ENCODE measurements at regions not wholly inside any gene's neighbourhood (a gene's known extent, or its start where the extent isn't known, plus 50 kb on each side); places are given as distances from the start of the nearest gene placed in this dataset.

GRCh38 chr10:64546073-64546472, 1024.9 kb downstream of the REEP3 start:
- POLR2A ChIA-PET: no interaction called here

GRCh38 chr10:64547168-64547567, 1026.0 kb downstream of the REEP3 start:
- TF ChIP-seq CTCF (IDR thresholded peaks at IDR 0.05) (no peak), EZH2 (IDR thresholded peaks at IDR 0.05; ENCODE audit: borderline replicate concordance, insufficient read depth, low read depth, low read length, poor library complexity, severe bottlenecking) (no peak)
- no CpG with 5 or more reads among the region's 3 CpGs for WGBS (ENCODE audit: insufficient coverage)
- no peak for DNase-seq
- Histone ChIP-seq H3K4me3 (ENCODE audit: control extremely low read depth in 1 of 5, extremely low read depth in 1 of 5, insufficient read depth in 1 of 5, low read depth in 2 of 5, low read length in 4 of 5) (no peak overlapping the region), H3K36me3 (replicated peaks in 1 of 2; ENCODE audit: control extremely low read depth in 1 of 2, control insufficient read depth in 1 of 2, extremely low read depth in 1 of 2, insufficient read depth in 2 of 2, low read length in 1 of 2) (no peaks in the 10 kb centered on the region), H3K4me2 (replicated peaks; ENCODE audit: low read depth, low read length, poor library complexity, severe bottlenecking) (no peak overlapping the region), H3K9me3 (ENCODE audit: control extremely low read depth in 1 of 3, control insufficient read depth in 2 of 3, insufficient read depth in 1 of 3, low read length in 2 of 3) (no peaks in the 10 kb centered on the region), H3K9ac (ENCODE audit: low read length) (no peak overlapping the region), H3K27ac (ENCODE audit: low read length in 2 of 2) (no peak overlapping the region), H2AFZ (ENCODE audit: insufficient read depth, low read depth, low read length, poor library complexity, severe bottlenecking) (no peak overlapping the region), H3K27me3 (replicated peaks in 1 of 4; ENCODE audit: control extremely low read depth in 1 of 4, control insufficient read depth in 3 of 4, insufficient read depth in 4 of 4, low read length in 3 of 4) (no peaks in the 10 kb centered on the region), H4K20me1 (ENCODE audit: control insufficient read depth, insufficient read depth, low read length, poor library complexity, severe bottlenecking) (no peaks in the 10 kb centered on the region), H3K4me1 (ENCODE audit: control insufficient read depth in 2 of 2, insufficient read depth in 2 of 2, low read length in 2 of 2) (no peaks in the 10 kb centered on the region), H3K79me2 (ENCODE audit: control insufficient read depth, insufficient read depth, low read length) (no peaks in the 10 kb centered on the region)
- Mint-ChIP-seq H3K4me1 (no peaks in the 10 kb centered on the region), H3K9me3 (ENCODE audit: insufficient read depth) (no peaks in the 10 kb centered on the region), H3K4me3 (no peak overlapping the region), H3K27me3 (no peaks in the 10 kb centered on the region), H3K27ac (no peak overlapping the region)
- ChIA-PET CTCF (no interaction called here), POLR2A (no interaction called here)
- no peak for ATAC-seq (ENCODE audit: low read depth)
- intact Hi-C loops (cut with micrococcal nuclease): no loop called here

More at GRCh38 chr10:64546073-64546472, 1024.9 kb downstream of the REEP3 start:
- Mint-ChIP-seq H3K9me3 (ENCODE audit: insufficient read depth) (no peaks in the 10 kb centered on the region), H3K27me3 (no peaks in the 10 kb centered on the region), H3K4me1 (no peaks in the 10 kb centered on the region), H3K4me3 (no peak overlapping the region), H3K27ac (no peak overlapping the region)
- H3K9ac ChIP-seq (ENCODE audit: low read length): no peak overlapping the region
- H3K27ac ChIP-seq (ENCODE audit: low read length in 2 of 2): no peak overlapping the region
- WGBS (ENCODE audit: insufficient coverage): no CpG with 5 or more reads among the region's 3 CpGs
- no peaks in the 10 kb centered on the region for H3K9me3 ChIP-seq (ENCODE audit: control extremely low read depth in 1 of 3, control insufficient read depth in 2 of 3, insufficient read depth in 1 of 3, low read length in 2 of 3)
- H4K20me1 ChIP-seq (ENCODE audit: control insufficient read depth, insufficient read depth, low read length, poor library complexity, severe bottlenecking): no peaks in the 10 kb centered on the region
- no peak overlapping the region for H3K4me3 ChIP-seq (ENCODE audit: control extremely low read depth in 1 of 5, extremely low read depth in 1 of 5, insufficient read depth in 1 of 5, low read depth in 2 of 5, low read length in 4 of 5)
- ATAC-seq (ENCODE audit: low read depth): no peak
- no peak overlapping the region for H3K4me2 ChIP-seq (replicated peaks; ENCODE audit: low read depth, low read length, poor library complexity, severe bottlenecking)
- no peaks in the 10 kb centered on the region for H3K4me1 ChIP-seq (ENCODE audit: control insufficient read depth in 2 of 2, insufficient read depth in 2 of 2, low read length in 2 of 2)
- H3K36me3 ChIP-seq (replicated peaks in 1 of 2; ENCODE audit: control extremely low read depth in 1 of 2, control insufficient read depth in 1 of 2, extremely low read depth in 1 of 2, insufficient read depth in 2 of 2, low read length in 1 of 2): no peaks in the 10 kb centered on the region
- intact Hi-C loops (cut with micrococcal nuclease): no loop called here
- CTCF ChIA-PET: no interaction called here
- H3K27me3 ChIP-seq (replicated peaks in 1 of 4; ENCODE audit: control extremely low read depth in 1 of 4, control insufficient read depth in 3 of 4, insufficient read depth in 4 of 4, low read length in 3 of 4): no peaks in the 10 kb centered on the region
- no peak for DNase-seq
- TF ChIP-seq CTCF (IDR thresholded peaks at IDR 0.05) (no peak), EZH2 (IDR thresholded peaks at IDR 0.05; ENCODE audit: borderline replicate concordance, insufficient read depth, low read depth, low read length, poor library complexity, severe bottlenecking) (no peak)
- H3K79me2 ChIP-seq (ENCODE audit: control insufficient read depth, insufficient read depth, low read length): no peaks in the 10 kb centered on the region
- no peak overlapping the region for H2AFZ ChIP-seq (ENCODE audit: insufficient read depth, low read depth, low read length, poor library complexity, severe bottlenecking)

All from B cell (primary cell).